Vagina (tissue), 2 donors: ENCODE measurements at regions not wholly inside any gene's neighbourhood (a gene's known extent, or its start where the extent isn't known, plus 50 kb on each side); places are given as distances from the start of the nearest gene placed in this dataset.

Experiments used
- DNase-seq, 2 donors: peaks; one replicate each; pipeline ENCODE4 v3.0.0-alpha.2; 2017; ENCODE audit errors: extremely low spot score in 2 of 2
- H3K27ac ChIP-seq: fragments of 200-600 bp; sonication (generic); one replicate; pipeline ENCODE4 v1.5.1; 2019
- H3K27me3 ChIP-seq: fragments of 200-600 bp; sonication (generic); one replicate; pipeline ENCODE4 v1.5.1; 2019
- H3K36me3 ChIP-seq, 2 donors: fragments of 200-600 bp; sonication (generic); one replicate each; pipeline ENCODE4 v1.5.1; 2017 to 2019
- H3K4me1 ChIP-seq: fragments of 200-600 bp; sonication (generic); one replicate; pipeline ENCODE4 v1.5.1; 2019
- H3K4me3 ChIP-seq, 2 donors: fragments of 200-600 bp; sonication (generic); 1 replicate in 1 of 2; 2 replicates in 1 of 2; pipeline ENCODE4 v1.5.1; 2016 to 2019
- H3K9me3 ChIP-seq: fragments of 200-600 bp; sonication (generic); one replicate; pipeline ENCODE4 v1.5.1; 2019
- POLR2A ChIP-seq, 2 donors: fragments of 450-650 bp; IDR thresholded peaks; one replicate each; pipeline ENCODE4 v1.6.1; 2017; ENCODE audit warnings: antibody characterized with exemption in 2 of 2, mild to moderate bottlenecking in 2 of 2, moderate library complexity in 2 of 2
- POLR2AphosphoS5 ChIP-seq, 2 donors: sonication (generic); formaldehyde crosslinking; IDR thresholded peaks; one replicate each; pipeline ENCODE4 v1.9.0; 2017; ENCODE audit warnings: antibody characterized with exemption in 2 of 2, mild to moderate bottlenecking in 2 of 2, low read depth in 1 of 2; ENCODE audit not compliant: insufficient read depth in 1 of 2
- intact Hi-C: fragments of 100-400 bp; cut with DNase I; formaldehyde crosslinking; loops from one replicate; pipeline ENCODE4 v1.15.1; 2023
- TF ChIP-seq, protein P1 (sequence below), 3 experiments: fragments of 450-650 bp in 2 of 3; fragments of 200-600 bp in 1 of 3; sonication (generic) in 1 of 3; IDR thresholded peaks; one replicate each; pipeline ENCODE4 v1.5.1; 2017 to 2019; ENCODE audit warnings: antibody characterized with exemption in 3 of 3, mild to moderate bottlenecking in 2 of 3, moderate library complexity in 2 of 3

DNA sequence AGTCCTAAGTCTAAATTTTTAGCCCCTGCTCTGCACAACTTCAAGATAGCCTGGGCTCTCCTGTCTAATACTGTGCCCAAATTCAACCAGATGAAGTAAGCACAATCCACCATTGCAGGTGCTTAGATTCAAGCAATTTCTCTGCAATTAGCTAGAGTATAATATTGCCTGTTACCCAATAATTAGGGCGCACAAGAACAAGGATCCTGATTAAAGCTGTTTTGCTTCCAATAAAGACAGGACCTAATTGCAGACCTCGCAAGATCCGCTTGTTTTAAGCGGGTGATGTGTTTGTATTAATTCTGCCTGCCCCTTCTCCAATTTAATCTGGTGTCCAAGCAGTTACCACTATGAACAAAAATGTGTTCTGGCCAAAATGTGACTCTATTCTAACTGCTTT lies 1268.9 kb upstream of the TMEM132C start:
- DNase-seq: no peak
- intact Hi-C loops: no loop called here
- Histone ChIP-seq H3K9me3 (no peaks in the 10 kb centered on the region), H3K4me3 (no peak overlapping the region), H3K4me1 (no peaks in the 10 kb centered on the region), H3K36me3 (no peaks in the 10 kb centered on the region), H3K27me3 (no peaks in the 10 kb centered on the region), H3K27ac (no peak overlapping the region)
- TF ChIP-seq POLR2A (IDR thresholded peaks at IDR 0.05) (no peak), POLR2AphosphoS5 (IDR thresholded peaks at IDR 0.05; ENCODE audit: insufficient read depth in 1 of 2, low read depth in 1 of 2) (no peak)
- TF ChIP-seq, protein P1, sequence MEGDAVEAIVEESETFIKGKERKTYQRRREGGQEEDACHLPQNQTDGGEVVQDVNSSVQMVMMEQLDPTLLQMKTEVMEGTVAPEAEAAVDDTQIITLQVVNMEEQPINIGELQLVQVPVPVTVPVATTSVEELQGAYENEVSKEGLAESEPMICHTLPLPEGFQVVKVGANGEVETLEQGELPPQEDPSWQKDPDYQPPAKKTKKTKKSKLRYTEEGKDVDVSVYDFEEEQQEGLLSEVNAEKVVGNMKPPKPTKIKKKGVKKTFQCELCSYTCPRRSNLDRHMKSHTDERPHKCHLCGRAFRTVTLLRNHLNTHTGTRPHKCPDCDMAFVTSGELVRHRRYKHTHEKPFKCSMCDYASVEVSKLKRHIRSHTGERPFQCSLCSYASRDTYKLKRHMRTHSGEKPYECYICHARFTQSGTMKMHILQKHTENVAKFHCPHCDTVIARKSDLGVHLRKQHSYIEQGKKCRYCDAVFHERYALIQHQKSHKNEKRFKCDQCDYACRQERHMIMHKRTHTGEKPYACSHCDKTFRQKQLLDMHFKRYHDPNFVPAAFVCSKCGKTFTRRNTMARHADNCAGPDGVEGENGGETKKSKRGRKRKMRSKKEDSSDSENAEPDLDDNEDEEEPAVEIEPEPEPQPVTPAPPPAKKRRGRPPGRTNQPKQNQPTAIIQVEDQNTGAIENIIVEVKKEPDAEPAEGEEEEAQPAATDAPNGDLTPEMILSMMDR (IDR thresholded peaks at IDR 0.05): no peak

DNA sequence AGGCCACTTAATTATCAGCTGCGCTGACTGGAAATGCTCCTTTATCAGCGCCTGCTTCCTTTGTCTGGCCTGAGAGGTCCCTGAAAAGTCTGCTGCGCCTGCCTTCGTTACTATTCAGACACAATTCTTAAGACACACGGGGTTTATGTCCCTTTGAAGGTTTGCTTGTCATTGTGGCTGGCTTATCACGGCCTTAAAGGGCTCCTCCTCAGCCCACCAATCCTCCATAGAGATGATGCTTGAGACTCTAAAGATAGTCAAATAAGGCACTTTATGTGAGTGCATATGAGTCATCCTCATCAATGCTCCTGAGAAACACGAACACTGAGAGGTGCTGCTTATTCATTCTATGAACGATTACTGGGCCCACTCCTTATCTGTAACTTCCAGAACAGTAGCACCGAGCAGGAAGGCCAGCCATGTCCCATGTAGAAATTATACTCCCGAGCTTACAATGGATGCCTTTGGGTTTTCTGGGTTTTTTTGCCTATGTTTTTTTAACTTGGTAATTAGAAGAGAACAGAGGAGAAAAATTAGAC lies 1268.2 kb upstream of the TMEM132C start:
- DNase-seq: no peak
- intact Hi-C loops: no loop called here
- no peak for TF ChIP-seq POLR2A (IDR thresholded peaks at IDR 0.05)
- TF ChIP-seq, protein P1 (IDR thresholded peaks at IDR 0.05): no peak
- H3K36me3 ChIP-seq: no peaks in the 10 kb centered on the region
- no peak overlapping the region for H3K4me3 ChIP-seq
- H3K9me3 ChIP-seq: no peaks in the 10 kb centered on the region
- H3K27me3 ChIP-seq: no peaks in the 10 kb centered on the region
- H3K27ac ChIP-seq: no peak overlapping the region
- H3K4me1 ChIP-seq: no peaks in the 10 kb centered on the region

DNA sequence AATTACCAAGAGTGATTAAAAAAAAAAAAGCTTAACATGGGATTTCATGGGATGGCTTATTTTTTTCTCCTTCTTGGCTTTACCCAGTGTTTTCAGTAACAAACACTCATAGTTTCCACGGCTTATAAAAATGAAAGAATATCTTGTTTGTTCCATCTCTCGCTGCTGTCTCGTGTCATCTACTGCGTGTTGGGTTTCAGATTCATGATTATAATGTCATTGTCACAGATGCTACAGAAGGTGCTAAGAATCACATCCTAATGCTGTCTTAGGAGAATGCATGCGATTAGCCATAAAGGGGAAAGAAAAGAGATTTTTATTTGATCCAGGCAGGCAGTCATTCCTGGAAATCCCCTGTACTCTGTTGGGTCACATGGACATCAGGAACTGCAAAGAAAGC lies 1267.6 kb upstream of the TMEM132C start:
- TF ChIP-seq, protein P1 (IDR thresholded peaks at IDR 0.05): no peak
- TF ChIP-seq POLR2AphosphoS5 (IDR thresholded peaks at IDR 0.05; ENCODE audit: insufficient read depth in 1 of 2, low read depth in 1 of 2) (no peak), POLR2A (IDR thresholded peaks at IDR 0.05) (no peak)
- no peaks in the 10 kb centered on the region for H3K36me3 ChIP-seq
- intact Hi-C loops: no loop called here
- no peaks in the 10 kb centered on the region for H3K4me1 ChIP-seq
- DNase-seq: no peak
- H3K27ac ChIP-seq: no peak overlapping the region
- no peaks in the 10 kb centered on the region for H3K27me3 ChIP-seq
- no peaks in the 10 kb centered on the region for H3K9me3 ChIP-seq
- H3K4me3 ChIP-seq: no peak overlapping the region

DNA sequence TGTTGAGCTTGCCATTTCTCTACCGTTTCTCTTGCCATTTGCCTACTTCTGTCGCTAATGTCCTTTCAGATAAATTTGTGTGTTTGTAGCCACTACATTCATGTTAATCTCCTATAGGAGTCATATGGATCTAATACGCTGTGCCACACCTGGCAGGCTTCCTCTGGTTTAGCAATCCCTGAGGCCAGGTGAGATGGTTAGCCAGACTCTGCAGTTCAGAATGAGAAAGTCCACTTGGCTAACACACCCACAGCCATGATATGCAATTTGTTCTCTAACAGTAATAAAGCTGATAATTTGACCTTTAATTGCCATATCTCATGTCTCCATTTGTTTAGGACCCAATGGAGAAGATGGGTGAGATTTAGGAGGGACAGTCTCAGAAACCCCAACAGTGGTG lies 1261.6 kb upstream of the TMEM132C start:
- H3K9me3 ChIP-seq: no peaks in the 10 kb centered on the region
- TF ChIP-seq POLR2AphosphoS5 (IDR thresholded peaks at IDR 0.05; ENCODE audit: insufficient read depth in 1 of 2, low read depth in 1 of 2): no peak
- TF ChIP-seq, protein P1 (IDR thresholded peaks at IDR 0.05): no peak
- TF ChIP-seq POLR2A (IDR thresholded peaks at IDR 0.05): no peak
- no peaks in the 10 kb centered on the region for H3K36me3 ChIP-seq
- no peak overlapping the region for H3K27ac ChIP-seq
- no peak for DNase-seq
- H3K27me3 ChIP-seq: no peaks in the 10 kb centered on the region
- H3K4me3 ChIP-seq: no peak overlapping the region
- no peaks in the 10 kb centered on the region for H3K4me1 ChIP-seq
- intact Hi-C loops: no loop called here

DNA sequence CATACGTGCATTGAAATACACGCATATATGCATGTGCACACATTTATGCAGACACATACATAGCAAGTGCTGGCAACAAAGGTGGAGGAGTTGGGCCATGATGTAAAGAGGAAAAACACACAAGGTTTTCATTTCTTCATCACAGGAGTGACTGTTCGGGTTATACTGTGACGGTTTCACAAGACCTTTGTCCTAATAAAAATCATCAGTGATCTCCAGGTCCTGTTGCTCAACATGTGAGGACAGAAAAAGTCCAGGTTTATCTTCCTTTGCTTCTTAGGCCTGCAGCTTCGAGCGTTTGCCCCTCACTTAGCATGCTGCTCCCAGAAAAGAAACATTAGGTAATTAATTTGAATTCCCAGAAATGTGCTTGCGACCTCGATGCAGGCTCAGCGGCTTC lies 1260.0 kb upstream of the TMEM132C start:
- H3K4me3 ChIP-seq: no peak overlapping the region
- H3K9me3 ChIP-seq: no peaks in the 10 kb centered on the region
- DNase-seq: no peak
- no peak overlapping the region for H3K27ac ChIP-seq
- no peaks in the 10 kb centered on the region for H3K27me3 ChIP-seq
- TF ChIP-seq, protein P1 (IDR thresholded peaks at IDR 0.05): no peak
- no peak for TF ChIP-seq POLR2AphosphoS5 (IDR thresholded peaks at IDR 0.05; ENCODE audit: insufficient read depth in 1 of 2, low read depth in 1 of 2)
- no peak for TF ChIP-seq POLR2A (IDR thresholded peaks at IDR 0.05)
- H3K4me1 ChIP-seq: no peaks in the 10 kb centered on the region
- no peaks in the 10 kb centered on the region for H3K36me3 ChIP-seq
- intact Hi-C loops: no loop called here
